HG03064 (cell line): ENCODE measurements at regions not wholly inside any gene's neighbourhood (a gene's known extent, or its start where the extent isn't known, plus 50 kb on each side); places are given as distances from the start of the nearest gene placed in this dataset.

Experiments used
- ATAC-seq: cut with Tn5 transposase; IDR thresholded peaks from one replicate; pipeline ENCODE4 v1.9.1; 2021; ENCODE audit warnings: low read depth; ENCODE audit not compliant: unreplicated experiment

DNA sequence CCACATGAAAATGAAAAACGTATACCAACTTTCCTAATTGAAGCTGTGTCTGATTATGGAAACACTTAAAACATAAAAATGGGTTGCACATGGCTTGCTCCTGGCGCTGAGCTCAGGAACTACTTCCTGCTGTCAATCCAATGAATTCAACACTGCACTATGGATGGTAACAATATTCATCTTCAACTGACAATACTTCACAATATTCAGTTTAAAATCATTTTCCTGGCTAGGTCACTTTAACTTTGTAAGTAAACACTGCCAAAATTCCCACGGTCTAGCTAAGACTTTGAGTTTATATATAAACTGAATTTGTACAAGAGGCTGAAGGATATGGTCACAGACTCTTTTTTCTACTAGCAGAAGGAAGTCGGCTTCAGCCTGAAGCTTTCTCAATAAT, 556.9 kb downstream of the TNS3 start:
- ATAC-seq = no peak

DNA sequence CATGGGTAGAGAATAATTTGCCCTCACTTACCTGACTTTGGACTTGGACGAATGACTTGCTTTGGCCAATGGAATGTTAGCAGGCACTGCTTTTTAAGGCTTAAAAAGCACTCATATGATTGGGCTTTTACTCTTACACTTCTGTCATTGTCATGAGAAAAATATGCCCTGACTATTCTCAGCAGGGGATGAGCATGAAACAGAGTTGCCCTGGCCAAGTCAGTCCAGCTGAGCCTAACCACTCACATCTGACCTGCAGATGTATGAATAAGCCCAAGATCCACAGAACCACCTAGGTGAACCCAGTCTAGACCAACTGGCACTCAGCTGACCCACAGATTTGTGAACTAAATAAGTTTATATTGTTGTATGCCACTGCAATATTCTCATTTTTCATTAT, 573.5 kb downstream of the TNS3 start:
- ATAC-seq = no peak

DNA sequence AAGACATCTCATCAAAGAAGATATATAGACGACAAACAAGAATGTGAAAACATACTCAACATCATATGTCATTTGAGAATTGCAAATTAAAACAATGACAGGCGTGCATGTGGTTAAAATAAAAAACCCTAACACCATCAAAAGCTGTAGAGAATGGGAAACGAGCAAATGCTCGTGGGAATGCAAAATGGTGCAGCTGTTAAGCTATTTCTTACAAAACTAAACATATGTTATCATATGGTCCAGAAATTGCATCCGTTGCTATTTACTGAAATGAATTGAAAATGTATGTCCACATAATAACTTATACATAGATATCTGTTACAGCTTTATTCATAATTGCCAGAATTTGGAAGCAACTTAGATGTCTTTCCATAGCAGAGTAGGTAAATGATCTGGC, 574.4 kb downstream of the TNS3 start:
- ATAC-seq = no peak

DNA sequence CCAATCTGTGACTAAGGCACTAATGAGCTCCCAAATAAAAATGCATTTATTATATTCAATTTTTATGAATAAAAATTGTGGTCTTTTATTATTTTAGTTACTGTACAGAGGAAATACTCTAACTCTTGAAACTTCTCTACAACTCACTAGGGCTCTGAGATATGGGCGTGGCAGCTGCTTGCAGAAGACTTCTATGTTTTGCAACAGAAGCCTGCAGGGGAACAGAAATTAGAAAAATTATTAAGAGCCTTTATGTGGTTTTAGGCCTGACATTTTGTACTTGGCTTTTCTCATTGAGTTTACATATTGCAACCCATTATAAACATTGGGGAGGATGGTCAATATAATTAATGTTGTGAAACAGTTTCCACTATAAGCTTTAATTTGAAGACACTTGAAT, 581.4 kb downstream of the TNS3 start:
- no peak for ATAC-seq

DNA sequence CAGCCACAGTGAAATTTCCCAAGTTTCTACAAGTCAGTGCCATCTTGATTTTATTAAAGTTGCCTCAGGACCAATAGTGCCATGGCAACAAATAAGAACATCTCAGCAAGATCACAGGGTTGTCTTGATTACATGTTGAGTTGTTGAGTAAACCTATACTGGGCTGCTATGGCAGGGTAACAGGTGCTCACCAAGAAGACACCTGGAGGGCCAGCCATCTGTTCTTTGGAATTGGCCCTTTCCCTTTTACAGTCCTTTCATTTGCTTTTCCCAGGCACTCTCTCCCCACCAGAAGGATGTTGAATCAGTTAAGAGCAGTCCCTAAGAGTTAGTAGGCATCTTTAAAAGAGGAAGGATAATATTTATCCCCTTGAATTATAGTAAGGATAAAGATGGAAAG, 582.0 kb downstream of the TNS3 start:
- ATAC-seq = no peak

DNA sequence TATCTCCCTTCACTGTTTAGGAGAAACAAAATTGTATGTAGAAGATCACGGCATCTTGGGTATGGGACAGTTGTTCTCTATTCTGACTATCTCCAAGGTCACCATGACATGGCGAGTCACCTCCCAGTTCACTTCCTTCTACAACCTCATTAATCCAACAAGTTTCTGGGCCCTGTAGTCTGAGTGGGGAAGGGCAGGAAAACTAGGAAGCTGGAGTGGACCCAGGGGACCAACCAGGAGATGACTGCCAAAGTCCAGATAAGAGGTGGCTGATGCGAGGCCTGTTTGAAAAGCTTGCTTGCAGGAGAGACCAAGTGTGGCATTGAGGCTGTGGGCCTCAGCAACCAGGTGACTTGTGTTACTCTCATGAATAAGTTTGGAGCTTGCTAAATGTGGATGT, 584.9 kb downstream of the TNS3 start:
- no peak for ATAC-seq

DNA sequence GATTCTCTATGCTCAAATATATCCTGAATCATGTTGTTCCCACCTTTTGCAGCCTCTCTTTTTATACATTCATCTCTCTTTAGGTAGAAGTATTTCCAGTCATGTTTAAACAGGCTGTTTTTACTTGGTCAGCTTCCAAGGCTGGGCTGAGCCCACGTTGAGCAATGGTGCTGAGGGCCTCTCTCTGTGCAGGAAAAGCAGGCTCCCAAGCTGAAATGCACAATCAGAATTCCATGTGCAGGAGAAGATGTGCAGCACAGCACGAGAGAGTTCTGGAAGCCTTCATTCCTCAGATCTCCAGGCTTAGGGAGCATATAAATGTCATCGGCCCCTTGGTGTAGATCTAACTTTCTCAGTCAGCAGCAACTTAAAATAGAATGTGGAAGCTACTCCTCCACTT, 588.5 kb downstream of the TNS3 start:
- no peak for ATAC-seq

DNA sequence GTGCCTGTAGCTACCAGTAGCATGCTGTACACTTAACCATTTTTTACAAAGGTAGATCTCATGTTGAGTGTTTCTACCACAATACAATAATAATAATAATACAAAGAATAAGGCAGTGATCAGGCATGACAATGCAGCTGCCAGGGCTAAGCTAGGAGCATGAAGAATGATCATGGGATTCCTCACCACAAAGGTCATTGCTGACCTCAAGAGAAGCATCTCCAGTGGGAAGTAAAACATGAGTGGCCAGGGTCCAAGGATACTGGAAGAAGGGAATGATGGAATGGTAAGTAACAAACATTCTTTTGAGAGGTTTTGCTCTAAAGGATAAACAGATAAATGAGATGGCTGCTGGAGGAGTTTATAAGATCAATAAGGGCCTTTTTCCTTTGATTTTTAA, 591.1 kb downstream of the TNS3 start:
- no peak for ATAC-seq

DNA sequence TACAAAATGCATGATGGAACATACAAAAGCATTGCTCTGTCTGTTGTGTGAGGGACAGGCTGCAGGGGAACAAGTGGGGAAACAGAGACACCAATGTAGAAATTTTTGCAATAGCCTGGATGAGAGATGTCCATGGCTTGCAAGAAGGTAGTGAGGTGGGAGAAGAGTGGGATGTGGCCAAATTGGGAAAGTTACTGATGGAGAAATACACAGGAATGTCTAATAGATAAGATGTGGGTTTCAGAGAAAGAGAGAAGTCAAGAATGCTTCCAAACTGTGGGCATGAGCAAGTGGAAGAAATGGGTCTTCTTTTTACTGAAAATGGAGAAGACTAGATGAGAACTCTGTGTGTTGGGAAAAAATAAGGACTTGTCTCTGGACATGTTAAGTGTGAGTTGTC, 592.7 kb downstream of the TNS3 start:
- no peak for ATAC-seq

DNA sequence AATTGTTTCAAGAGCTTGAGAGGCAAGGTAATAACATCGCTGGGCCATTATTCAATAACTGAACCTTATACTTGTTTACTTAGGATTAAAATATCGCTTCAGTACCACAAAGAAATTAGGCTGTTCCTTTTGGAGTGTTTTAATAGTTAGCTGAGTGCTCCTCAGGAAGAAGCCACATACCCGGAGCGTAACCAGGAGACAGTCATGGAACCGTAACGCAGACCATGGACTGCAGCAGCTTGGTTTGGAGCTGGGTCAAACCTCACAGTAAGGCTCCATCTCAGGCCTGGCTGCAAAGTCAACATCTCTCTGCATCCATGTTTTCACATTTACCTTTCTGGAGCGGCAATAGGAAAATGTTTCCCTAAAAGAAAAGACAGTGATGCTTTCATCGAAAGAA, 599.0 kb downstream of the TNS3 start:
- ATAC-seq = no peak

DNA sequence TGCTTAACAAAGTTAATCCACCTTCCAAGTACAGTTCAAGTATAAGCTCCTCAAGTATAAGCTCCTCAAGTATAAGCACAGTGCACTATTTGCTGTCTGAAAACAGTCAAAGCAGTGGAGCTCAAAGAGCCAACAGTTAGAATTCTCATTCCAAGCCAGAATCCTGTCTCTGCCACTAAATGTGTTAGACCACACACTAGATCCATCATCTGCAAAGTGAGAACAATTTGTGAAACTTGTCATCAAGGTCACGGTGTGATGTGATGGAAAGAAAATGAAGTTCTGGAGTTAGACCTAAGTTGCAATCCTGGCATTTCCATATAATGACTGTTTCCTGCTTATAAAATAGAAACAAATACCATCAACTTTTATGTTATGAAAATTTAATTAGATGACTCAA, 602.5 kb downstream of the TNS3 start:
- ATAC-seq = no peak

DNA sequence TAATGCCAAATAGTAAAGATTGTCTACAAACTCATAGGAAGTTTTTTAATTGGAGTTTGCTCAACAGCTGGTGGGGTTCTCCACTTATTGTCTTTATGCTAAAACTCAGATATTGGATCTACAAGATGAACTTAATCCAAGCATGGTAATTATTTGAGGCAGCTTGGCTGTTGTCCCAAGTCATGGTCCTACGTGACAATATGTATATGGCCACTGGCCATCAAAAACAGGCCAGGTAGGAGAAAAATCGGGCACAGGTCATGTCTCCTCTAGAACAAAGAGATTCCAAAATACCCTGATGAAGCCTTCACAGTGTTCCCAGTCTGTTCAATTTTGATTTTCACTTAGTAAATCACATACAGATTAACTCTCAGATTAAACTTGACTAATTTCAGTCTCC, 606.4 kb downstream of the TNS3 start:
- ATAC-seq = no peak

DNA sequence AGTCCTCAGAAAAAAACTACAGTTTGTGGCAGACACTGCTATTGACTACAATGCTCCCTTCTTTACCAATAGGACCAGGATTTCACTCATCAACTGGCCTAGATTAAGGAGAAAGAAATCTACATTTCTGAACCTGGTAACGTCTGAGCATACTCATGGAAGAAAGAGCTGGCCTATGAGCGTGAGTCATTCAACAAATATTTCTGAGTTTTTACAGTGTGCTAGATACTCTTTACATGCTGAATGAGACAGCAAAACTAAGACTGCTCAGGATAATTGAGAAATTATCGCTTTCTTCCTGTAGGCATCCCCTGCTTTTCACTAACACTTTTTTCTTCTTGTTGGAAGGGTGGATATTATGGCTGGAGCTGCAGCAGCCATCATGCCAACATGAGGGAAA, 609.7 kb downstream of the TNS3 start:
- no peak for ATAC-seq

DNA sequence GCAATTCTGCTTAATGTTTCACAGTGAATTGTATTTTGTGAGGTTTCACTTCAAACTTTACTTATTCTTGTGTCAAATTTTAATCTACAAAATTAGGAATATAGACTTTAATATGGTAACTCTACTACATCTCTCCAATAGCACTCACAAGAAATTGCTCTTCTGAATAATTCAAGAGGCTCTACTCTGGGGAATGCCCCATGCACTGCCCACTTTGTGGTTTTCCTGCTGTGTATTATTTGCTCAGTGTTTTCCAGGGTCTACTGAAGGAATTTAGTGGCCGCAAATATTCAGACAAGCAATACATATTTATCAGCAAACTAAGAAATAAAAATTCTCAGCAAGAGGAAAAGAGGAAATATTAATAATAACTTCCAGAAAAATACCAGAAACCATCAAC, 611.4 kb downstream of the TNS3 start:
- ATAC-seq = no peak

DNA sequence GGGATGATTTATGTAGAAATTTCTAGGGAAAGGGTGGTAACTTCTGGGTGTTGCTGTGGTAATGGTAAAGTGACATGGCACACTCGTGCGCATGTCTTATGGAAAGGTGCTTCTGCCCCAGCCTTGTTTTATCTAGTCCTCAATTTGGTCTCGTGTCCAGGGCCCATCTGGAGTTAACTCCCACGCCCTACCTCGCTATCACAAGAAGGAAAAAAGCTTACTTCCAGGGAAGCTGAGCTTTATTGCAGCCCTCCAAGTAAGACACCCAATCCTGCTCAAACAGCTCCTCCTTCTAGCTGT, 611.8 kb downstream of the TNS3 start:
- no peak for ATAC-seq

DNA sequence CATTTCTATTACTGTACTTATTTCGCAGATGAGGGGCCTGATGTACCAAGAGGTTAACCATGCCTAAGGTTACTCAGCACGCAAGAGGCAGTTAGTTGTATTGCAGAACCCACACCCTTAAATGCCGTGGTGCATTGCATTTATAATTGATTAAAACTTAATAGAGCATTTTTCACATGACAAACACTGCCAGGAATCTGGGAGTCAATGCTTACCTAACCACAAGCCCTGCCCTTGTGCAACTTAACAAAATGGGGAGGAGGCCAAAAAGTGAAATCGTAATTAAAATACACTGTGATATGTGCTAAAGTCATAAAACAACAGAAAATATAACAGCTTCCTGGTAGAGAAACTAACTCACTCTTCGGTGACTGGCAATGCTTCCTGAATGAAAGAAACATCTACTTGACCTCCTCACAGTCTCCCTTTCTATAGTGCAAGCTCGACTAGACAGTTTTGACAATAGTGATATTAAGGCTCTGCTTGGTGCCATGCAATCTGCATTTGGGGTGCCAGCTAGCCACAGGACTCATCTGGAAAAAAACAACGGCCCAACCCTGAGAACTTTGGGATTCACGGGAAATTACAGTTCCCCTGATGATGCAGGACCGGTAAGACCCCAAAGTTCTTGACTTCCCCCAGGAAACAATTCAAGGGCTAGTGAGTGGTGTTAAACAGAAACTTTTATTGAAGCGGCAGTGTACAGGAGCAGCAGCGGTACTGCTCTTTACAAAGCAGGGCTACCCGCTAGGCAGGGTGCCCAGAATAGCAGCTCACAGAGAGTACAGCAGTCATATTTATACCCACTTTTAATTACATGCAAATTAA, 612.4 kb downstream of the TNS3 start:
- ATAC-seq = no peak

DNA sequence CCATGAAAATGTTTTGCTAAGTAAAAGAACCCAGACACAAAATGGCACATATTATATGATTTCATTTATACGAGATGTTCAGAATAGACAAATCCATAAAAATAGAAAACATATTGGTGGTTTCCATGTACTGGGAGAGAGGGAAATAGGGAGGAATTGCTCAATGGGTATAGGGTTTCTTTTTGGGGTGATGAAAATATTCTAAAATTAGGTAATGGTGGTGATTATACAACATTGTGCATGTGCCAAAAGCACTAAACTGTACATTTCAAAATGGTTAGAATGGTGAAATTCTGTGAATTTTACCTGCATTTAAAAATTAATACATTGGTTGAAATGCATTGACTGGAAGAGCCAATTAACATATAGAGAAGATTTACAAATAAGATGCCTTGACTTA, 613.9 kb downstream of the TNS3 start:
- no peak for ATAC-seq

DNA sequence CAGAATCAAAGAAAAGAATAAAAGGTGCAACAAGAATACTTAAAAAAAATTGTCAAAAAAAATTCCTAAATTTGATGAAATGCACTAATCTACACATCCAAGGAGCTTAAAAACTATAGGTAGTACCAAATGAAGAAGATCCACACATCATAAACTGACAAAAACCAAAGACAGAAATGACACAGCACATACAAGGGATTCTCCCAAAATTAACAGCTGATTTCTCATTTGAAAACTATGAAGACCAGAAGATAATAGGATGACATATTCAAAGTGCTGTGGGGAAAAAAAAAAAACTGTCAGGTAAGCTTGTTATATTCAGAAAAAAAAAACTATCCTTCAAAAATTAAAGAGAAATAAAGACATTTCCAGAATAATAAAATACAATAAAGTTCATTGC, 618.2 kb downstream of the TNS3 start:
- no peak for ATAC-seq

DNA sequence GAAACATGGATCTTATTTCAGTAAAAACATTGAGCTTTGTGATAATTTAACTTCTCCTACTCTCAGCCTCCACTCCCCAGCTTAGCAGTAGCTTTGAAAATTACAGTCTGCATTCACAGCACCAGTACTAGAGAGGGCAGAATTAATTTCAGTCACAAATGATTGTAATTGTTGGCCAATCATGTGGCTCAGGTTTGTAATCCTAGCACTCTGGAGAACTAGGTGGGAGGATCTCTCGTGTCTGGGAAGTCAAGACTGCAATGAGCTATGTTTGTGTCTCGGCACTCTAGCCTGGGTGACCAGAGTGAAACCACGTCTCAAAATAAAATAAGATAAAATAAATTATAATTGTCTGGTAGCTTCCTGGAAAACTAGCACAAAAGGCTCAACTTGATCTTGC, 620.9 kb downstream of the TNS3 start:
- no peak for ATAC-seq

DNA sequence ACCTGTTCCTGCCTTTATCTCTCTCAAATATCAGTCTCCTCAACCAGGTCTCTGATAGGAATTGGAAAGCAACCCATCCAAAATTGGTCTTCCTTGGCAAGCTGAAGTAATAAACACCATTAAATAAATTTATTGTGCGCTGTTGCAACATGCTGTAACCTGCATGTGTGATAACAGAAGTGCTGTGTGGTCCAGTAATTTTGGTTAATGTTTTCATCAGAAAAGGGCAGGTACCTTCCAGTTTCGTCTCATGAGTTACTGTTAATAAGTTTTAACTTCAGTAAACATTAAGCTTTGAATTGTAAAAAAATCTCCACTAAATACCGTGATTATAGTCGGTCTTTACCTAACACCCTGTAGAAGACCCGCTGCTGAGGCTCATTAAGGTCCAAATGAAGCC, 624.7 kb downstream of the TNS3 start:
- ATAC-seq = no peak

DNA sequence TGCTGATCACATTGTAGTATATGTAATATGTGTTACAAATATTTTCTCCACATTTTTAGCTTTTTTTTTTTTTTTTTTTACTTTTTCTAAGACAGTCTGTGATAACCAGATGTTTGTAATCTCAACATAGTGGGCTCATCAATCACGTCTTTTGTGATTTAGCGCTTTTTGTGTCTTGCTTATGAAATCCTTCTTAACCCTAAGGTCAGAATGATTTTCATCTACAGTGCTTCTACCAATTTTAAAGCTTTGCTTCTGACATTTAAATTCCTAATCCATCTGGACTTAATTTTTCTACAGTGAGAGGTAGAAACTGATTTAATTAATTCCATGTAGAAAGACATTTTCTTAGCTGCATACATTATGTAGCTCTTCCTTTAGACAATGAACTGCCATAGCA, 626.4 kb downstream of the TNS3 start:
- ATAC-seq = no peak

DNA sequence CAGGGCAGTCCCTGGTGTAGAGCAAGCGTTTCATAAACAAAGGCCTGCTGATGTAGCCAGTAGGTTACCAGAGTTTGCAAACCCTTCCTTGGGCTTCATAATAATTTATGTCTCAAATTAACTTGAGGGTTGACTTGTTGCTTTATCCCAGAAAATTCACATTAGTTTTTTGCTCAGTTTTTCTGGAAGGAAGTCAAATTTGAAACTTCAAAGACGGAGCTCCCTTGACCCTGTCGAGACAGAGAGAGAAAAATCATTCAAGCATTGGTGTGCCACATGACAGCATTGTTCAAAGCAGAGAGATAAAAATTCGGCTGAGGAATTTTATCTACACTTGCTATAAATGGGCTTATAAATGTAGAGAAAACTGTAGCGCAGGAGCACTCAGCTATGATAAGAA, 627.7 kb downstream of the TNS3 start:
- no peak for ATAC-seq

DNA sequence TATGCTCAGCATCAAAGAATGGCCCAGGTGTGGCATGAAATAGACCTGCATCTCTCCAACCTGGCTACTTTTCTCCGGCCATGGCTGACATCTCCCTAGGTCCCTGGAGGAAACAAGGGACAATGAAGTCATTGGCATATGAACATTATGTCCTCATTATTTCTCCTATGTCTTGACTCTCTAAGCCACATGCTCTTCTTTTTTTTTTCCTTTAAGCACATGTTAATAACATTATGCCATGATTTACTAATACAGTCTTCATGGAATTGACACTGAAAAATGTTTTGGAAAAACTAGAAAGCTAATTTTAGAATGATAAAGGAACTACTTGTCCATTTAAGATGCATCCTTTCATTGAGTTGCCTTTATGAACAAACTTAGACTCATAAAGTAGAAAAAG, 628.9 kb downstream of the TNS3 start:
- no peak for ATAC-seq
